ENCODE measurements at regions not wholly inside any gene's neighbourhood (a gene's known extent, or its start where the extent isn't known, plus 50 kb on each side); places are given as distances from the start of the nearest gene placed in this dataset.

DNA sequence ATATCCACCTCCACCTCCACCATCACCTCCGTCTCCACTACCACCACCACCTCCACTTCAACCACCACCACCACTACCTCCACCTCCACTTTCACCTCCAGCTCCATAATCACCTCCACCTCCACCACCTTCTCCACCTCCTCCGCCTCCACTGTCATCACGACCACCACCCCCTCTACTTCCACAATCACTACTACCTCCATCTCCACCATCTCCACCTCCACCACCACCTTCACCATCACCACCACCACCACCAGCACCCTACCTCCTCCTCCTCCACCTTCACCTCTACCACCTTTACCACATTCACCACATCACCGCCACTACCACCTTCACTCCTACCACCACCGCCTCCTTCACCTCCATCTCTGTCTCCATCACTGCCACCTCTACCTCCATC is 435.7 kb downstream of the MCTP2 start:
- TF ChIP-seq, protein P1, sequence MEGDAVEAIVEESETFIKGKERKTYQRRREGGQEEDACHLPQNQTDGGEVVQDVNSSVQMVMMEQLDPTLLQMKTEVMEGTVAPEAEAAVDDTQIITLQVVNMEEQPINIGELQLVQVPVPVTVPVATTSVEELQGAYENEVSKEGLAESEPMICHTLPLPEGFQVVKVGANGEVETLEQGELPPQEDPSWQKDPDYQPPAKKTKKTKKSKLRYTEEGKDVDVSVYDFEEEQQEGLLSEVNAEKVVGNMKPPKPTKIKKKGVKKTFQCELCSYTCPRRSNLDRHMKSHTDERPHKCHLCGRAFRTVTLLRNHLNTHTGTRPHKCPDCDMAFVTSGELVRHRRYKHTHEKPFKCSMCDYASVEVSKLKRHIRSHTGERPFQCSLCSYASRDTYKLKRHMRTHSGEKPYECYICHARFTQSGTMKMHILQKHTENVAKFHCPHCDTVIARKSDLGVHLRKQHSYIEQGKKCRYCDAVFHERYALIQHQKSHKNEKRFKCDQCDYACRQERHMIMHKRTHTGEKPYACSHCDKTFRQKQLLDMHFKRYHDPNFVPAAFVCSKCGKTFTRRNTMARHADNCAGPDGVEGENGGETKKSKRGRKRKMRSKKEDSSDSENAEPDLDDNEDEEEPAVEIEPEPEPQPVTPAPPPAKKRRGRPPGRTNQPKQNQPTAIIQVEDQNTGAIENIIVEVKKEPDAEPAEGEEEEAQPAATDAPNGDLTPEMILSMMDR (IDR thresholded peaks at IDR 0.05) = no peak
- no peak for TF ChIP-seq TAF1 (IDR thresholded peaks at IDR 0.05; ENCODE audit: borderline replicate concordance, low read depth, low read length)
- TF ChIP-seq EP300 (IDR thresholded peaks at IDR 0.05; ENCODE audit: borderline replicate concordance in 1 of 2, low read depth in 1 of 2, low read length in 1 of 2) = no peak
- TF ChIP-seq, protein P2, sequence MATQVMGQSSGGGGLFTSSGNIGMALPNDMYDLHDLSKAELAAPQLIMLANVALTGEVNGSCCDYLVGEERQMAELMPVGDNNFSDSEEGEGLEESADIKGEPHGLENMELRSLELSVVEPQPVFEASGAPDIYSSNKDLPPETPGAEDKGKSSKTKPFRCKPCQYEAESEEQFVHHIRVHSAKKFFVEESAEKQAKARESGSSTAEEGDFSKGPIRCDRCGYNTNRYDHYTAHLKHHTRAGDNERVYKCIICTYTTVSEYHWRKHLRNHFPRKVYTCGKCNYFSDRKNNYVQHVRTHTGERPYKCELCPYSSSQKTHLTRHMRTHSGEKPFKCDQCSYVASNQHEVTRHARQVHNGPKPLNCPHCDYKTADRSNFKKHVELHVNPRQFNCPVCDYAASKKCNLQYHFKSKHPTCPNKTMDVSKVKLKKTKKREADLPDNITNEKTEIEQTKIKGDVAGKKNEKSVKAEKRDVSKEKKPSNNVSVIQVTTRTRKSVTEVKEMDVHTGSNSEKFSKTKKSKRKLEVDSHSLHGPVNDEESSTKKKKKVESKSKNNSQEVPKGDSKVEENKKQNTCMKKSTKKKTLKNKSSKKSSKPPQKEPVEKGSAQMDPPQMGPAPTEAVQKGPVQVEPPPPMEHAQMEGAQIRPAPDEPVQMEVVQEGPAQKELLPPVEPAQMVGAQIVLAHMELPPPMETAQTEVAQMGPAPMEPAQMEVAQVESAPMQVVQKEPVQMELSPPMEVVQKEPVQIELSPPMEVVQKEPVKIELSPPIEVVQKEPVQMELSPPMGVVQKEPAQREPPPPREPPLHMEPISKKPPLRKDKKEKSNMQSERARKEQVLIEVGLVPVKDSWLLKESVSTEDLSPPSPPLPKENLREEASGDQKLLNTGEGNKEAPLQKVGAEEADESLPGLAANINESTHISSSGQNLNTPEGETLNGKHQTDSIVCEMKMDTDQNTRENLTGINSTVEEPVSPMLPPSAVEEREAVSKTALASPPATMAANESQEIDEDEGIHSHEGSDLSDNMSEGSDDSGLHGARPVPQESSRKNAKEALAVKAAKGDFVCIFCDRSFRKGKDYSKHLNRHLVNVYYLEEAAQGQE (IDR thresholded peaks at IDR 0.05; ENCODE audit: low read depth, low read length) = no peak
- TF ChIP-seq TCF12 (IDR thresholded peaks at IDR 0.05) = no peak
